GM21528 (cell line): ENCODE measurements at regions not wholly inside any gene's neighbourhood (a gene's known extent, or its start where the extent isn't known, plus 50 kb on each side); places are given as distances from the start of the nearest gene placed in this dataset.
"Not testable (repeated sequence)": the region's sequence is repeated elsewhere in the genome, so short reads cannot be mapped to it uniquely, and the experiment has no call there.

ENCODE experiments used
- ATAC-seq: cut with Tn5 transposase; IDR thresholded peaks from one replicate; pipeline ENCODE4 v1.9.1; 2021; ENCODE audit warnings: mild to moderate bottlenecking, moderate library complexity; ENCODE audit not compliant: unreplicated experiment, low FRiP score

GRCh38 chr10:2094171-2094570 lies 356.8 kb upstream of the ADARB2 start:
- ATAC-seq, result no peak

- no peak for ATAC-seq
Measured at GRCh38 chr10:2083591-2083990, 346.3 kb upstream of the ADARB2 start.

GRCh38 chr10:2081501-2081900 lies 344.2 kb upstream of the ADARB2 start:
- no peak for ATAC-seq

- ATAC-seq, result no peak
Measured at GRCh38 chr10:2079603-2080078, 342.3 kb upstream of the ADARB2 start.

- ATAC-seq, result no peak
Measured at GRCh38 chr10:2077231-2077630, 339.9 kb upstream of the ADARB2 start.

- no peak for ATAC-seq
Measured at GRCh38 chr10:2076528-2076927, 339.2 kb upstream of the ADARB2 start.

GRCh38 chr10:2067015-2067414 lies 329.7 kb upstream of the ADARB2 start:
- ATAC-seq, result no peak

- ATAC-seq, result no peak
Measured at GRCh38 chr10:2054728-2055127, 317.4 kb upstream of the ADARB2 start.

- no peak for ATAC-seq
Measured at GRCh38 chr10:2053805-2054204, 316.5 kb upstream of the ADARB2 start.

- no peak for ATAC-seq
Measured at GRCh38 chr10:2051108-2051507, 313.8 kb upstream of the ADARB2 start.

GRCh38 chr10:2049560-2049959 lies 312.2 kb upstream of the ADARB2 start:
- ATAC-seq, result no peak

- ATAC-seq, result no peak
Measured at GRCh38 chr10:2048337-2048973, 311.1 kb upstream of the ADARB2 start.

GRCh38 chr10:2047679-2048078 lies 310.4 kb upstream of the ADARB2 start:
- ATAC-seq, result no peak

- no peak for ATAC-seq
Measured at GRCh38 chr10:2043379-2043778, 306.1 kb upstream of the ADARB2 start.

GRCh38 chr10:2038036-2038435 lies 300.7 kb upstream of the ADARB2 start:
- no peak for ATAC-seq

GRCh38 chr10:2037246-2037645 lies 299.9 kb upstream of the ADARB2 start:
- no peak for ATAC-seq

- no peak for ATAC-seq
Measured at GRCh38 chr10:2036209-2036608, 298.9 kb upstream of the ADARB2 start.

- no peak for ATAC-seq
Measured at GRCh38 chr10:2030046-2030445, 292.7 kb upstream of the ADARB2 start.

GRCh38 chr10:2026936-2027335 lies 289.6 kb upstream of the ADARB2 start:
- no peak for ATAC-seq

- ATAC-seq, result not testable (repeated sequence)
Measured at GRCh38 chr10:2024750-2025149, 287.4 kb upstream of the ADARB2 start.

GRCh38 chr10:2023687-2024086 lies 286.4 kb upstream of the ADARB2 start:
- ATAC-seq, result no peak

- ATAC-seq, result no peak
Measured at GRCh38 chr10:2022401-2022800, 285.1 kb upstream of the ADARB2 start.

- ATAC-seq, result no peak
Measured at GRCh38 chr10:2020836-2021235, 283.5 kb upstream of the ADARB2 start.
